Nephron progenitor cell (in vitro differentiated cells): ENCODE measurements at regions not wholly inside any gene's neighbourhood (a gene's known extent, or its start where the extent isn't known, plus 50 kb on each side); places are given as distances from the start of the nearest gene placed in this dataset.

Experiments used
- DNase-seq: peaks from one replicate; pipeline ENCODE4 v3.0.0; 2021
- H3K27ac Mint-ChIP-seq: 2 replicates; pipeline ENCODE4 v1.8.0; 2021; ENCODE audit warnings: mild to moderate bottlenecking, moderate library complexity, mixed read lengths
- H3K27me3 Mint-ChIP-seq: 2 replicates; pipeline ENCODE4 v1.8.0; 2021; ENCODE audit warnings: mild to moderate bottlenecking, low read depth, mixed read lengths; ENCODE audit not compliant: poor library complexity
- H3K36me3 Mint-ChIP-seq: 2 replicates; pipeline ENCODE4 v1.8.0; 2021; ENCODE audit warnings: low read depth, mixed read lengths
- H3K4me1 Mint-ChIP-seq: 2 replicates; pipeline ENCODE4 v1.8.0; 2021; ENCODE audit warnings: mixed read lengths
- H3K4me3 Mint-ChIP-seq: 2 replicates; pipeline ENCODE4 v1.8.0; 2021; ENCODE audit warnings: mild to moderate bottlenecking, moderate library complexity, mixed read lengths
- H3K9me3 Mint-ChIP-seq: 2 replicates; pipeline ENCODE4 v1.8.0; 2021; ENCODE audit warnings: mild to moderate bottlenecking, moderate library complexity, mixed read lengths
- TF ChIP-seq, protein P1 (sequence below): fragments of 200-600 bp; sonication (generic); IDR thresholded peaks from 2 replicates; pipeline ENCODE4 v1.5.0; 2021; ENCODE audit warnings: antibody characterized with exemption

DNA sequence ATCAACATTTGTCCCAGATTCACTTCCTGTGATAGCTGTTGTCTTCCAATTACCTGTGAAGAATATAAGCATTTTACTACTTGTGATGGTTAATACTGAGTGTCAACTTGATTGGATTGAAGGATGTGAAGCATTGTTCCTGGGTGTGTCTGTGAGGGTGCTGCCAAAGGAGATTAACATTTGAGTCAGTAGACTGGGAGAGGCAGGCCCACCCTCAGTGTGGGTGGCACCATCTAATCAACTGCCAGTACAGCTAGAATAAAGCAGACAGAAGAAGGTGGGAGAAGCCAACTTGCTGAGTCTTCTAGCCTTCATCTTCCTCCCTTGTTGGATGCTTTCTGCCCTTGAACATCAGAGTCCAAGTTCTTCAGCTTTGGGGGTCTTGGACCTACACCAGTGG lies 660.4 kb upstream of the GOT2 start:
- H3K27me3 Mint-ChIP-seq: no peaks in the 10 kb centered on the region

DNA sequence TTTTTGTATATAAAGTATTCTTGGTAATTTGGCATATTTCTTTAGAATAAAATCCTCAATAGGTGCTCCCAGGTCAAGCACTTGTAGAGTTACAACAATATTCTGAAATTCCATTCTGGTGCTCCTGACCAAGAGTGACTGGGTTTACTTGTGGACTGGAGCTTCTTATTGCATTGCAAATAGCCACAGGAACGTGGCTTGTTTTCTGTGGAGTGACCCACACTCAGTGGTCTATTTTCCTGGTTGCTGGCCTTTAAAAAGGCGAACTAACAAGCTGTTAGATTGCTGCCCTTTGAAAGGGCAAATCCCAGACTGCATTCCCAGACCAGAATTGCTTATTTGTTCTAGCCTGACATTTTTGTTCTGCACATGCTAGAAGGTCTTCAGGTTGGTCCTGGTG lies 658.8 kb upstream of the GOT2 start:
- TF ChIP-seq, protein P1, sequence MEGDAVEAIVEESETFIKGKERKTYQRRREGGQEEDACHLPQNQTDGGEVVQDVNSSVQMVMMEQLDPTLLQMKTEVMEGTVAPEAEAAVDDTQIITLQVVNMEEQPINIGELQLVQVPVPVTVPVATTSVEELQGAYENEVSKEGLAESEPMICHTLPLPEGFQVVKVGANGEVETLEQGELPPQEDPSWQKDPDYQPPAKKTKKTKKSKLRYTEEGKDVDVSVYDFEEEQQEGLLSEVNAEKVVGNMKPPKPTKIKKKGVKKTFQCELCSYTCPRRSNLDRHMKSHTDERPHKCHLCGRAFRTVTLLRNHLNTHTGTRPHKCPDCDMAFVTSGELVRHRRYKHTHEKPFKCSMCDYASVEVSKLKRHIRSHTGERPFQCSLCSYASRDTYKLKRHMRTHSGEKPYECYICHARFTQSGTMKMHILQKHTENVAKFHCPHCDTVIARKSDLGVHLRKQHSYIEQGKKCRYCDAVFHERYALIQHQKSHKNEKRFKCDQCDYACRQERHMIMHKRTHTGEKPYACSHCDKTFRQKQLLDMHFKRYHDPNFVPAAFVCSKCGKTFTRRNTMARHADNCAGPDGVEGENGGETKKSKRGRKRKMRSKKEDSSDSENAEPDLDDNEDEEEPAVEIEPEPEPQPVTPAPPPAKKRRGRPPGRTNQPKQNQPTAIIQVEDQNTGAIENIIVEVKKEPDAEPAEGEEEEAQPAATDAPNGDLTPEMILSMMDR: no peak
- no peaks in the 10 kb centered on the region for H3K27me3 Mint-ChIP-seq
- H3K4me1 Mint-ChIP-seq: no peaks in the 10 kb centered on the region
- no peaks in the 10 kb centered on the region for H3K36me3 Mint-ChIP-seq
- no peak overlapping the region for H3K4me3 Mint-ChIP-seq
- DNase-seq: no peak
- no peak overlapping the region for H3K27ac Mint-ChIP-seq
- no peaks in the 10 kb centered on the region for H3K9me3 Mint-ChIP-seq

More for the DNA sequence above, 660.4 kb upstream of the GOT2 start:
- H3K27ac Mint-ChIP-seq: no peak overlapping the region
- no peak for DNase-seq
- TF ChIP-seq, protein P1: no peak
- H3K9me3 Mint-ChIP-seq: no peaks in the 10 kb centered on the region
- H3K4me3 Mint-ChIP-seq: no peak overlapping the region
- H3K36me3 Mint-ChIP-seq: no peaks in the 10 kb centered on the region
- H3K4me1 Mint-ChIP-seq: no peaks in the 10 kb centered on the region

DNA sequence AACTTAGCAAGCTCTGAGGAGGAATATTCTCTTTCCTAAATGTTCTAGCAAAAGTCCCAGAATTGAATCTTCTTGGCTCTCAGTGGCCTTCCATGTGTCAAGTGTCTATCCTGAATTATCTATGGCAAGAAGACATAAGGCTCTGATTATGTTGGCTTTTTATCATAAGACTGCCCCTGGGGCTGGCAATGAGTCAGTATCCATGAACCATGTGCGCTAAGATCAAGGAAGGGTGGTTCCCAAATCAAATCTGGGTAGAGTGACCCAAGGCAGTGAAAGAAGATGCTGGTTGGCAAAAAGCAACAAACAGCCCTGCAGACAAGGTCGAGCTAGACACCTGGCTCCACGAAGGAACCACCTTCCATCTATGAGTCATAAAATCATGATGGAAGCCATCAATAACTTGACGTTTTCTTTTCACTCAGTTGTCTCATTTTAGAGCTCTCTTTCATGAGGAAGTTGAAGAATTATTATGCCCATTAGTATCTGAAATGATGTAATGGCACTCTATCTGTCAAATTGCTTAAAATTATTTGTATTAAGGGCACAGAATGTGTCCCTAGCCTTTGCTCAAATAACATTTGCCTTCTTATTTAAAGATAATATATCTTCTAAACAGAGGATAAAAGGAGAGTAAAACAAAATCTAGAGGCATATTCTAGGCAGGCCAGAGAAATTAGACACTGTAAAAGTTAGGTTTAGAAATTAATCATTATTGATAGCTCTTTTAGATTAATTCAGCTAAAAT lies 657.7 kb upstream of the GOT2 start:
- no peaks in the 10 kb centered on the region for H3K36me3 Mint-ChIP-seq
- H3K9me3 Mint-ChIP-seq: no peaks in the 10 kb centered on the region
- H3K27me3 Mint-ChIP-seq: no peaks in the 10 kb centered on the region
- TF ChIP-seq, protein P1: no peak
- H3K27ac Mint-ChIP-seq: no peak overlapping the region
- no peak overlapping the region for H3K4me3 Mint-ChIP-seq
- DNase-seq: no peak
- no peaks in the 10 kb centered on the region for H3K4me1 Mint-ChIP-seq

DNA sequence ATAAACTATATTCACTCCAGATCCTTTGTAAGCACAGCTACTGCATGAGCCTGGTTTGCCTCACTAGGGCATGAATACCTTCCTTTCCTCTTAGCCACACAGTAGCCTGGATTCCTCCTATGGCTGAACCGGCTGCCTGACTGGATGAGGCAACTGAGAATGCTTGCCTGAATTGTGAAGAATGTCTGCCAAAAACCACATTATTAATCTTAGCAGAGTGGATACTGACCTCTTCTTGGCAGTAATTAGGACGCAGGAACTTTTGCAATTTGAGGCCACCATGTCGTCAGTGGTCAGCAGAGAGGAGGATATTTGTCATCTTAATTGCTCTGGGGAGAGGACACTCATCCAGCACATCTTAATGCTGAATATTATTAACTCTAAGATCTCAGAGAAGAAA lies 651.8 kb upstream of the GOT2 start:
- no peaks in the 10 kb centered on the region for H3K27me3 Mint-ChIP-seq
- H3K4me3 Mint-ChIP-seq: no peak overlapping the region
- peaks cover 16% of the 10 kb centered on the region for H3K4me1 Mint-ChIP-seq
- no peak overlapping the region for H3K27ac Mint-ChIP-seq
- no peaks in the 10 kb centered on the region for H3K36me3 Mint-ChIP-seq
- TF ChIP-seq, protein P1: no peak
- DNase-seq: no peak
- no peaks in the 10 kb centered on the region for H3K9me3 Mint-ChIP-seq

DNA sequence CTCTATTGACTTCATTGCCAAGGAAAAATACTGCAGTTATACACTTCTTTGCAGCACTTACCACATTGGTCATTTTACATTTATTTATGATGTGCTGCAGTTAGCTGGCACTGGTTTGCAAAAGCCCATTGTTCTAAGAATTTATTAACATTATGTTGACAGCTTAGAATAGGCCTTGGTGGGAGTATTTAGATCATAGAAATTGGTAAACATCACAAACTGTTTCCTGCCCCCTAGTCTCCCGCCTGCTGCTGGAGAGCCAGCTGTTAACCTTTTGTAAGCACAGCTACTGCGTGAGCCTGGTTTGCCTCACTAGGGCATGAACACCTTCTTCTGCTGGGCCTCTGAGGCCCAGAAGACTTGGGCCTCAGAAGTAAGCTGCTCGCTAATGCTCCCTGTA lies 651.4 kb upstream of the GOT2 start:
- peaks cover 16% of the 10 kb centered on the region for H3K4me1 Mint-ChIP-seq
- no peak overlapping the region for H3K27ac Mint-ChIP-seq
- H3K27me3 Mint-ChIP-seq: no peaks in the 10 kb centered on the region
- no peak for DNase-seq
- H3K4me3 Mint-ChIP-seq: no peak overlapping the region
- no peaks in the 10 kb centered on the region for H3K36me3 Mint-ChIP-seq
- TF ChIP-seq, protein P1: no peak
- no peaks in the 10 kb centered on the region for H3K9me3 Mint-ChIP-seq

DNA sequence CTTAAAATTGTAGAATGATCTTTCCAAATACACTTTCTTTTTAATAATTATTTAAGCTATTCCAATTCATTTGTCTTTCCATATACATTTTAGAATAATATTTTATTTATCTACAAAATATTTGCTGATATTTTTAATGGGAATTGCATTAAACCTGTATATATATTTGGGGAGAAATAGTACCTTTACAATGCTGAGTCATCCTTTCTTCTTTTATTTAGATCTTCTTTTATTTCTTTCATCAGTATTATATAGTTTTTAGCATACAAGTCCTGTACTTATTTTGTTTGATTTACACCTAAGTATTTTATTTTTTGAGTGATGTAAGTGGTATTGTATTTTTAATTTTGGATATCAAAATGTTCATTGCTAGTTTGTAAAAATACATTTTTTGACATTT lies 639.5 kb upstream of the GOT2 start:
- Mint-ChIP-seq H3K4me3 (no peak overlapping the region), H3K4me1 (peaks cover 8% of the 10 kb centered on the region), H3K27me3 (no peaks in the 10 kb centered on the region), H3K36me3 (peaks cover 9% of the 10 kb centered on the region), H3K9me3 (peaks cover 10% of the 10 kb centered on the region), H3K27ac (no peak overlapping the region)
- DNase-seq: no peak
- TF ChIP-seq, protein P1: no peak
